Activated T-cell treated with anti-CD3 and anti-CD28 coated beads, Interleukin-2, amount 50 U/mL, for 72 hours (primary cell): ENCODE measurements at regions not wholly inside any gene's neighbourhood (a gene's known extent, or its start where the extent isn't known, plus 50 kb on each side); places are given as distances from the start of the nearest gene placed in this dataset.
"Not testable (repeated sequence)": the region's sequence is repeated elsewhere in the genome, so short reads cannot be mapped to it uniquely, and the experiment has no call there.

Experiments used
- ATAC-seq, 2 donors: fragments of 150-1000 bp; cut with Tn5 transposase; replicated peaks in 1 of 2; 2 replicates each; pipeline ENCODE4 v1.10.0; 2021; ENCODE audit warnings: moderate library complexity in 2 of 2, mild to moderate bottlenecking in 1 of 2
- DNase-seq, 2 donors: peaks; one replicate each; pipeline ENCODE4 v3.0.0; 2021 to 2022; ENCODE audit warnings: mixed read lengths in 1 of 2
- H3K27ac Mint-ChIP-seq: one replicate; pipeline ENCODE4 v1.8.0; 2022; ENCODE audit warnings: mild to moderate bottlenecking, moderate library complexity, mixed read lengths
- H3K27me3 Mint-ChIP-seq: one replicate; pipeline ENCODE4 v1.8.0; 2022; ENCODE audit warnings: low read depth, mixed read lengths
- H3K36me3 Mint-ChIP-seq, 2 donors: one replicate each; pipeline ENCODE4 v1.8.0; 2022; ENCODE audit warnings: mixed read lengths in 2 of 2, mild to moderate bottlenecking in 1 of 2; ENCODE audit not compliant: insufficient read depth in 2 of 2
- H3K4me1 Mint-ChIP-seq: one replicate; pipeline ENCODE4 v1.8.0; 2022; ENCODE audit warnings: low read depth, mixed read lengths
- H3K4me3 Mint-ChIP-seq, 2 donors: one replicate each; pipeline ENCODE4 v1.8.0; 2022; ENCODE audit warnings: mild to moderate bottlenecking in 2 of 2, mixed read lengths in 2 of 2, moderate library complexity in 2 of 2
- H3K9me3 Mint-ChIP-seq, 2 donors: one replicate each; pipeline ENCODE4 v1.8.0; 2022; ENCODE audit warnings: mixed read lengths in 2 of 2

DNA sequence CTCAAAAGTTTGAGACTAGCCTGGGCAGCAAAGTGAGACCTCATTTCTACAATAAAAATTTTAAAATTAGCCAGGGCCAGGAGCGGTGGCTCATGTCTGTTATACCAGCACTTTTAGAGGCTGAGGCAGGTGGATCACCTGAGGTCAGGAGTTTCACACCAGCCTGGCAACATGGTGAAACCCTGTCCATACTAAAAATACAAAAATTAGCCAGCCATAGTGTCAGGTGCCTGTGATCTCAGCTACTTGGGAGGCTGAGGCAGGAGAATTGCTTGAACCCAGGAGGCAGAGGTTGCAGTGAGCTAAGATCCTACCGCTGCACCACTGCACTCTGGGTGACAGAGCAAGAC, 85.1 kb upstream of the MAP4 start:
- not testable (repeated sequence) for H3K4me1 Mint-ChIP-seq, H3K9me3 Mint-ChIP-seq, H3K27me3 Mint-ChIP-seq, ATAC-seq, DNase-seq, H3K36me3 Mint-ChIP-seq, H3K4me3 Mint-ChIP-seq, H3K27ac Mint-ChIP-seq

DNA sequence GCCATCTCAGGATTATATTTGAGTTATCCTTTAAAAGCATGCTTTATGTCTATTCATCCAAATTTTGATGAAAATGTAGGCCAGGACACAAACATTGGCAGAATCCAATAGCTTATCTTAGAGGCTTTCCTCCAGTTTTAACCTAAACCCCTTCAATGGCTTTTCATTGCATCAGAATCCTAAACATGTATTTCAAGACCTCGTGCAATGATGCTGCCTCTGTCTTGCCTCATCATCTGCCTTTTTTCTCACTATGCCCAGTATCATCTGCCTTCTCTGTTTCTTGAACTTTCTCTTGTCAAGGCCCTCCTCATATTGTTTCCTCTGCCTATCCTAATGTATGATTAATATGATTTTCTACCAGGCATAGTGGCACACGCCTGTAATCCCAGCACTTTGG, 76.1 kb upstream of the MAP4 start:
- Mint-ChIP-seq H3K9me3 (no peaks in the 10 kb centered on the region), H3K27ac (no peak overlapping the region), H3K36me3 (no peaks in the 10 kb centered on the region)

DNA sequence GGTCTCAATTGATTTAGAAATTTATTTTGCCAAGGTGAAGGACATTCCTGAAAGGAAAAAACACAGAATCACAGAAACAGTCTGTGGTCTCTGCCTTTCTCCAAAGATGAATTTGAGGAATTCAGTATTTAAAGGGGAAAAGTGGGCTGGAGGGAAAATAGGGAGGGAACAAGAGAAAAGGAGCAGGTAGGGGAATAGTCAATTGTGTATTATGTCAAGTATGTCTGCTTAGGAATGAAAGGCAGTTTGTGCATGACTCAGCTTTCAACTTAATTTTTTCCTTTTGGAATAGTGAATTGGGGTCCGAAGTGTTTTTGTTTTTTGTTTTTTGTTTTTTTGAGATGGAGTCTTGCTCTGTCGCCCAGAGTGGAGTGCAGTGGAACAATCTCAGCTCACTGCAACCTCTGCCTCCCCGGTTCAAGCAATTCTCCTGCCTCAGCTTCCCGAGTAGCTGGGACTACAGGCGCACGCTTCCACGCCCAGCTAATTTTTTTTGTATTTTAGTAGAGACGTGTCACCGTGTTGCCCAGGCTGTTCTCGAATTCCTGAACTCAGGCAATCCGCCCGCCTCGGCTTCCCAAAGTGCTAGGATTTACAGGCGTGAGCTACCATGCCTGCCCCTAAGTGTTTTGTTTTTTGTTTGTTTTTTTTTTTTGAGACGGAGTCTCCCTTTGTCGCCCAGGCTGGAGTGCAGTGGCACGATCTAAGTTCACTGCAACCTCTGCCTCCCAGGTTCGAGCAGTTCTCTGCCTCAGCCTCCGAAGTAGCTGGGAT, 74.1 kb upstream of the MAP4 start:
- peak overlapping the region; percentile 87 to 89 for H3K4me3 Mint-ChIP-seq
- no peak for ATAC-seq
- DNase-seq: no peak
- no peaks in the 10 kb centered on the region for H3K27me3 Mint-ChIP-seq
- no peak overlapping the region for H3K27ac Mint-ChIP-seq
- no peaks in the 10 kb centered on the region for H3K9me3 Mint-ChIP-seq
- no peaks in the 10 kb centered on the region for H3K36me3 Mint-ChIP-seq
- H3K4me1 Mint-ChIP-seq: peaks cover 30% of the 10 kb centered on the region

More for the DNA sequence above, 76.1 kb upstream of the MAP4 start:
- H3K27me3 Mint-ChIP-seq: no peaks in the 10 kb centered on the region
- no peak for ATAC-seq
- H3K4me3 Mint-ChIP-seq: no peak overlapping the region
- DNase-seq: no peak
- H3K4me1 Mint-ChIP-seq: peaks cover 20% of the 10 kb centered on the region

DNA sequence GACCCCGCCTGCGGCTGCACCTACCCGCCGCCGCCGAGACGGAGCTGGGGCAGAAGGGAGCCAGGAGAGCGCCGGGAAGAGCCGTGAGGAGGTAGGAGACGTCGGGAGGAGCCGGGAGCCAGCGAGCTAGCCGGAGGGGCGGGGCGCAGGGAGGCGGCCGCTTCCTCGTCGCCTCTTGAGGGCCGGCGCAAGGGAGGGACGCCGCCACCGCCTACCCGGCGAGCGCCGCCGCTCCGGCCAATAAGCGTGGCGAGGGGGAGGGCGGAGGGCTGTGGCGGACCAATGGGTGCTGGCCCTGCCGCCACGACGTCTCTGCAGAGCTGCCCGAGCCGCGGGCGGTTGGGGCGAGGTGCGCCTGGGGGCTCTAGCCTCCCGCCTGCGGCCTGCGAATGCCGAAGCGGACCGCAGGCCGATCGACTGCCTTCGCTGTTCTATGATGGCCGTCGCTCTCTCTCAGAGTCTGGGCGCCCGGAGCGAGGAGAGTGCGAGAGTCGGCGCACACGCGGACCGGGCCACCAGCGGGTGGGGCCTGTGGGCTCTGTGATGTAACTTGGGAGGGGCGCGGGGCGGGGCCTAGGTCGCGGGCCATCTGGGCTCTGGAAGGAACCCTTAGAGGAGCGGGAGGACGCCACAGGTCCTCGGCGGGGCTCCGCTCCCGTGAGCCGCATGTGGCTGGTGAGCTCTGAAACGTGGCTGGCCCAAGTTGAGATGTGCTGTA, 72.7 kb upstream of the MAP4 start:
- ATAC-seq (peak; percentile 95), DNase-seq (peak; percentile 97)
- Mint-ChIP-seq H3K36me3 (peaks cover 1 to 4% of the 10 kb centered on the region in 2 donors), H3K27me3 (no peaks in the 10 kb centered on the region), H3K4me1 (peaks cover 42% of the 10 kb centered on the region), H3K9me3 (no peaks in the 10 kb centered on the region), H3K27ac (peak overlapping the region; percentile 83), H3K4me3 (peak overlapping the region; percentile 87 to 89)

DNA sequence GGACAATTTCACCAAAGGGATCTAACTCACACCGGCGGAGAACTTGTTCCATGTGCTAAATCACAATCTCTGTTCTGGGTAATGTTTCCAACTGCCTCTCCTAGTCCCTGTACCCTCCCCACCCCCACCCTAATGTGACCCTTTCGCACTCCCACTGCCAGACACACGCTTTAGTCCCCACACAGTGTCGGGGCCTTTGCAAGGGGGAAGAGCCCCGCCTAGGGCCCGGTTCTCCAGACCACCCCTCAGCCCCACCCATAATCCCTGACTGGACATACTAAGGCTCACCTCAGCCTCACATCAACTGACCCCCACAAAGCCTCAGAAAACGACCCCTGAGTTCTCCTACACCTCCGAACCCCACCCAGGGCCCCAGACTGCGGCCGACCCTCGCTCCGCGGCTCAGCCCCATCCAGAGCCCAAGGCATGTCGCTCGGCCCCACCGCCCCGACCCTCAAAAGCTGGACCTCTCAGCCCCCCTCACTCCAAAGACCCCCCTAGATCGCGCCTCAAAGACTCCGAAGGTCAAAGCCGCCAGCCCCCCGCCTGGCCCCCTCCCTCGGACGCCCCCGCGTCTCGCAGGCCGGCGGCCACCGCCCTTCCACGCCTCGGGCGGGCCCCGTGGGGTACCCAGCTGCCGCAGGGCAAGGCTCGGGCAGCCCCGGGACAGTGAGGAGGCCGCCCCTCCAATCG, 72.0 kb upstream of the MAP4 start:
- Mint-ChIP-seq H3K27ac (peak overlapping the region; percentile 17), H3K4me3 (peak overlapping the region; percentile 87 to 89), H3K27me3 (no peaks in the 10 kb centered on the region), H3K9me3 (no peaks in the 10 kb centered on the region), H3K4me1 (peaks cover 42% of the 10 kb centered on the region), H3K36me3 (peaks cover 1 to 4% of the 10 kb centered on the region in 2 donors)
- ATAC-seq: peak; percentile 33 to 39
- peak in 1 of 2 donors; percentile 6 for DNase-seq

DNA sequence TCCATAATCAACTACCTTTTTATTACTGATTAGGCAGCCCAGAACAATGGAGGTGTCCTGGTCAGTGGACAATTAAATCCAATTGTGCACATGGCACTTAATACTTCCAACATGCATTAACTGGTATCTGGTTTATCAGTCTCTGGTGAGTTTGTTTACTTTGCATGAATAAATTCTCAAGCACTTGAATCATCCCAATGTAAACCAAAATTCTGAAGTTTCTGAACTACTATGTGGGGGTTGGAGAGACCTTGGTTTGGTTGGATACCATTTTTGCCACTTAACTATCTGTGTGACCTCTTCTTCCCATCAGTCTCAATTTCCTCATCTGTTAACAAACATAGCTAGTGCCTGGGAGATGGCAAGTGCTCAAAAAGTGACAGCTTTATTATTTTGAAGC, 70.5 kb upstream of the MAP4 start:
- H3K9me3 Mint-ChIP-seq: no peaks in the 10 kb centered on the region
- peaks cover 1 to 10% of the 10 kb centered on the region in 2 donors for H3K36me3 Mint-ChIP-seq
- peak overlapping the region; percentile 47 for H3K27ac Mint-ChIP-seq
- ATAC-seq: no peak
- no peak for DNase-seq
- peak overlapping the region; percentile 87 to 89 for H3K4me3 Mint-ChIP-seq
- no peaks in the 10 kb centered on the region for H3K27me3 Mint-ChIP-seq
- H3K4me1 Mint-ChIP-seq: peaks cover 51% of the 10 kb centered on the region

DNA sequence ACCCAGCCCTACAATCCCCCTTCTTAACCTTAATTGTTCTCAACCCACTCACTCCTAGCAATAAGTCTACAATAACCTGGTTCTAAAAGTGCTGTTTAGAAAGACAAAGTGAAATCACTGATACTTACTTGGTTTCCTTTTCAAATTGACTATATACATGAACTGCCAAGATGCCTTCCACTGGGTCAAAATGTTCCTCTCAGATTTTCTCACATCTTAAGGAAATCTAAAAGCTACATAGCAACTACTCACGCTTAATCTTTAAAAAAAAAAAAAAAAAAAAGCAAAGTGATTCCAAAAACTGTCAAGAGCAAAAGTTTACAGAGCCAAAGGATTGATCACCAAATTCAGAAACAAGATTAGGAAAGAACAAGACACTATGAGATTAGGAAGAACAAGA, 68.7 kb upstream of the MAP4 start:
- Mint-ChIP-seq H3K9me3 (no peaks in the 10 kb centered on the region), H3K4me1 (peaks cover 46% of the 10 kb centered on the region), H3K27me3 (no peaks in the 10 kb centered on the region), H3K36me3 (peaks cover 1 to 11% of the 10 kb centered on the region in 2 donors), H3K4me3 (peak overlapping the region; percentile 33 to 36), H3K27ac (peak overlapping the region; percentile 74)
- DNase-seq (no peak), ATAC-seq (no peak)

DNA sequence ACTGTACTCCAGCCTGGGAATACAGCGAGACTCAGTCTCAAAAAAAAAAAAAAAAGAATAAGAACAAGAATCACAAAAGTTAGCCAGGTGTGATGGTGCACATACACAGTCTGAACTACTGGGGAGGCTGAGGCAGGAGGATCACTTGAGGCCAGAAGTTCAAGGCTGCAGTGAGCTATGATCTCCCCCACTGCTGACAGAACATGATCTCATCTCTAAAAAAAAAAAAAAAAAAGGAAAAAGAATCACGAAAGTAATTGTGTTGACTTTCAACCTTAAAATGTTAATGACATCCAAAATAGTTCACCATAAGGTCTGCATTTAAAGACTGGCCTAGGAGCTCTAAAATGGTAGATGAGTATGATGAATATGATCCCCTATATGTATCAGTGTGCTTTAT, 68.0 kb upstream of the MAP4 start:
- Mint-ChIP-seq H3K4me3 (no peak overlapping the region), H3K27me3 (no peaks in the 10 kb centered on the region), H3K9me3 (no peaks in the 10 kb centered on the region), H3K36me3 (peaks cover 1 to 11% of the 10 kb centered on the region in 2 donors), H3K4me1 (peaks cover 39% of the 10 kb centered on the region), H3K27ac (no peak overlapping the region)
- ATAC-seq: no peak
- no peak for DNase-seq

DNA sequence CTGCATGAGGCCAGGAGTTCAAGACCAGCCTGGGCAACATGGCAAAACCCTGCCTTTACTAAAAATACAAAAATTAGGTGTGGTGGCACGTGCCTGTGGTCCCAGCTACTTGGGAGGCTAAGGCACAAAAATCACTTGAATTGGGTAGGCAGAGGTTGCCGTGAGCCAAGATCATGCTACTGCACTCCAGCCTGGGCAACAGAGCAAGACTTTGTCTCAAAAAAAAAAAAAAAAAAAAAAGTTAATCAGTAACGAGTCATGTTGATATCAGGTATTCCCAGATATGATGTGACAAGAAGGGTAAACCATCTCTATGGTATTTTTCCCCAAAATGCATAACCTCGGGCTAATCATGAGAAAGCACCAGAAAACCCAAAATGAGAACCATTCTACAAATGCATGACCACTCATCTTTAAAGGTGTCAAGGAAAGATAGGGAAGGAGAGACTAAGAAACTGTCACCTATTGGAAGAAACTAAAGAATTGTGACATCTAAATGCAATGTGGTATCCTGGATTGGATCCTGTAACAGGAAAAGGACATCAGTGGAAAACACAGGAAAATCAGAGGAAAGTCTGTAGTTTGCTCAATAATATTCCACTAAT, 66.5 kb upstream of the MAP4 start:
- H3K4me3 Mint-ChIP-seq: no peak overlapping the region
- H3K9me3 Mint-ChIP-seq: no peaks in the 10 kb centered on the region
- no peak for DNase-seq
- peaks cover 1 to 14% of the 10 kb centered on the region in 2 donors for H3K36me3 Mint-ChIP-seq
- no peak for ATAC-seq
- H3K27ac Mint-ChIP-seq: no peak overlapping the region
- H3K4me1 Mint-ChIP-seq: peaks cover 35% of the 10 kb centered on the region
- no peaks in the 10 kb centered on the region for H3K27me3 Mint-ChIP-seq

DNA sequence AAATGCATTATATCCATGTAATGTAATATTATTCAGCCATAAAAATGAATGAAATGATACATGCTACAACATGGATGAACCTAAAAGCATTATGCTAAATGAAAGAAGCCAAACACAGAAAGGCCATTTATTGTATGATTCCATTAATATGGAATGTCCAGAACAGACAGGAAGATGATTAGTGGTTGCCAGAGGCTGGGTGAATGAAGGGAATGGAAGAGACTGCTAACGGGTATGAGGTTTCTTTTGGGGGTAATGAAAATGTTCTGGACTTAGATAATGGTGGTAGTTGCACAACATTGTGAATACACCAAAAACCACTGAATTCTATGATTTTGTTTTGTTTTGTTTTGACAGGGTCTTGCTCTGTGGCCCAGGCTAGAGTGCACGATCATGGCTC, 61.6 kb upstream of the MAP4 start:
- Mint-ChIP-seq H3K27me3 (no peaks in the 10 kb centered on the region), H3K4me1 (peaks cover 6% of the 10 kb centered on the region), H3K36me3 (peaks cover 0 to 9% of the 10 kb centered on the region in 2 donors), H3K27ac (no peak overlapping the region), H3K9me3 (no peaks in the 10 kb centered on the region), H3K4me3 (no peak overlapping the region)
- DNase-seq: no peak
- no peak for ATAC-seq

DNA sequence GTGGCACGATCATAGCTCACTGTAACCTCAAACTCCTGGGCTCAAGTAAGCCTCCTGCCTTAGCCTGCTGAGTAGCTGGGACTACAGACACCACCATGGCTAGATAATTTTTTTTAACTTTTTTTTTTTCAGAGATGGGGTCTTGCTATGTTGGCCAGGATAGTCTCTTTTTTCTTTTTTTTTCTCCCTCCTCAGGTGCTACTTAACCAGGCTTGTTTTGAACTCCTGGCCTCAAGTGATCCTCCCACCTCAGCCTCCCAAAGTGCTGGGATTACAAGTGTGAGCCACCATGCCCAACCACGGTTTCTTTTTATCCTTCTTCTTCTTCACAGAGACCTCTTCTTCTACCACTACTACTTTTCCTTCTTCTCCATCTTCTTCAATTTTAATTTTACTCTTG, 53.8 kb upstream of the MAP4 start:
- no peak overlapping the region for H3K27ac Mint-ChIP-seq
- no peaks in the 10 kb centered on the region for H3K27me3 Mint-ChIP-seq
- DNase-seq (no peak), ATAC-seq (no peak)
- H3K4me1 Mint-ChIP-seq: peaks cover 11% of the 10 kb centered on the region
- H3K4me3 Mint-ChIP-seq: no peak overlapping the region
- no peaks in the 10 kb centered on the region for H3K9me3 Mint-ChIP-seq
- peaks cover 0 to 8% of the 10 kb centered on the region in 2 donors for H3K36me3 Mint-ChIP-seq

DNA sequence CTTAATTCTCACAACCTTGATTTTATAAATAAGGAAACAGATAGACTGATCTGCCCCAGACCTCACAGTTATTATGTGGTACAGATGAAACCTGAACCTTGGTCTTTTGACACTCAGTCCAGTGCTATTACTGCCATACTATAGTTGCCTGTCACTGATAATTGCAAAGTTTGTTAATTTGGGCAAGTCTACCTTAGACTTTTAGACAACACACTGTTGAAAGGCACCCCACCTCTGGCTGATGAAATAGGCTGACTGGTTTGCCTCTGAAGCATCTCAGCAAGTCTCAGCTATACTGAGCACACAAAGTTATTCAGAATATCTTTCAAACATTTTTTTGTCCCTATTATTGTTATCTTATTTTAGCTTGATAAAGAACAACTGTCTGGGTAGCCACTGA, 53.1 kb upstream of the MAP4 start:
- no peaks in the 10 kb centered on the region for H3K9me3 Mint-ChIP-seq
- no peak overlapping the region for H3K4me3 Mint-ChIP-seq
- ATAC-seq: no peak

DNA sequence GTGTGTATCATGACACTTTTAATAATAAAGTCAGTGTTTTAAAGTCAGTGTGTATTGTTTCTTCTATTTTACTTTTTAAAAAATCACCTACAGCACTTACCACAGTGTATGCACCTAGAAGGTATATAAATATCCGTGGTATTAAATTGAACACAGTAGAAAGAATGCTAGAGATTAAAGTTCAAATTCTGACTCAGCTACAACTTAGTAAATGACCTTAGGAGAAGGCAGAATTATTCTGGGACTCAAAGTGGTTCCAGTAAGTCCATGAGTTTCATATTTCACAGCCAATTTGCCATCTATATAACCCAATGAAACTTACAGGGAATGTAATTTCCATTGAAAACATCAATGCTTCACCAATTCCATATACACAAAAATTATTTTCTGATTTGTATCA, 52.7 kb upstream of the MAP4 start:
- no peaks in the 10 kb centered on the region for H3K27me3 Mint-ChIP-seq
- H3K27ac Mint-ChIP-seq: no peak overlapping the region
- peaks cover 17% of the 10 kb centered on the region for H3K4me1 Mint-ChIP-seq
- no peaks in the 10 kb centered on the region for H3K9me3 Mint-ChIP-seq
- DNase-seq: no peak
- H3K4me3 Mint-ChIP-seq: no peak overlapping the region
- no peak for ATAC-seq
- peaks cover 0 to 8% of the 10 kb centered on the region in 2 donors for H3K36me3 Mint-ChIP-seq

More for the DNA sequence above, 53.1 kb upstream of the MAP4 start:
- Mint-ChIP-seq H3K27ac (peak overlapping the region; percentile 38), H3K27me3 (no peaks in the 10 kb centered on the region), H3K36me3 (peaks cover 0 to 8% of the 10 kb centered on the region in 2 donors), H3K4me1 (peaks cover 14% of the 10 kb centered on the region)
- DNase-seq: no peak
